Endodermal cell (in vitro differentiated cells): ENCODE measurements at regions not wholly inside any gene's neighbourhood (a gene's known extent, or its start where the extent isn't known, plus 50 kb on each side); places are given as distances from the start of the nearest gene placed in this dataset.

Experiments used
- DNase-seq: peaks from one replicate; pipeline ENCODE4 v3.0.0-alpha.2; 2017
- H3K27ac ChIP-seq: 2 replicates; pipeline ENCODE4 v1.5.1; 2013; ENCODE audit warnings: mild to moderate bottlenecking, low read depth, low read length, moderate library complexity
- H3K27me3 ChIP-seq: 2 replicates; pipeline ENCODE4 v1.6.1; 2013; ENCODE audit warnings: mild to moderate bottlenecking, low read length, moderate library complexity; ENCODE audit not compliant: insufficient read depth, control insufficient read depth, poor library complexity, severe bottlenecking
- H3K36me3 ChIP-seq: 2 replicates; pipeline ENCODE4 v1.7.0; 2013; ENCODE audit warnings: mild to moderate bottlenecking, low read length, moderate library complexity; ENCODE audit not compliant: control insufficient read depth, insufficient read depth
- H3K4me1 ChIP-seq: one replicate; pipeline ENCODE4 v1.7.0; 2013; ENCODE audit warnings: low read length; ENCODE audit not compliant: control insufficient read depth, insufficient read depth
- H3K4me3 ChIP-seq: 2 replicates; pipeline ENCODE4 v1.5.1; 2013; ENCODE audit warnings: mild to moderate bottlenecking, low read length, moderate library complexity
- H3K9ac ChIP-seq: 2 replicates; pipeline ENCODE4 v1.6.1; 2013; ENCODE audit warnings: mild to moderate bottlenecking, low read length, moderate library complexity; ENCODE audit not compliant: poor library complexity, severe bottlenecking; ENCODE audit errors: extremely low read depth
- H3K9me3 ChIP-seq: 2 replicates; pipeline ENCODE4 v1.6.1; 2013; ENCODE audit warnings: mild to moderate bottlenecking, low read length, moderate library complexity; ENCODE audit not compliant: control insufficient read depth
- H3K27ac Mint-ChIP-seq: 2 replicates; pipeline ENCODE4 v1.8.0; 2020; ENCODE audit warnings: mixed read lengths
- H3K27me3 Mint-ChIP-seq: 2 replicates; pipeline ENCODE4 v1.8.0; 2021; ENCODE audit warnings: mild to moderate bottlenecking, mixed read lengths; ENCODE audit not compliant: insufficient read depth
- H3K36me3 Mint-ChIP-seq: 2 replicates; pipeline ENCODE4 v1.8.0; 2020; ENCODE audit warnings: low read depth, mixed read lengths
- H3K4me1 Mint-ChIP-seq: 2 replicates; pipeline ENCODE4 v1.8.0; 2020; ENCODE audit warnings: mixed read lengths
- H3K4me3 Mint-ChIP-seq: 2 replicates; pipeline ENCODE4 v1.8.0; 2020; ENCODE audit warnings: mild to moderate bottlenecking, moderate library complexity, mixed read lengths
- H3K9me3 Mint-ChIP-seq: 2 replicates; pipeline ENCODE4 v1.8.0; 2020; ENCODE audit warnings: mild to moderate bottlenecking, mixed read lengths
- WGBS, 2 experiments: methylation state at CpG; one replicate each; pipeline versions ENCODE4 v1.1.5 to v1.1.7; 2013; ENCODE audit warnings: missing lambda C conversion rate in 2 of 2, mixed read lengths in 1 of 2; ENCODE audit not compliant: insufficient coverage in 1 of 2, insufficient read length in 1 of 2; 5-methylcytosine and 5-hydroxymethylcytosine counted together
- TF ChIP-seq, protein P1 (sequence below): fragments of 200-600 bp; sonication (generic); conservative IDR thresholded peaks from 2 replicates; pipeline ENCODE4 v1.5.0; 2021; ENCODE audit warnings: antibody characterized with exemption, mild to moderate bottlenecking

DNA sequence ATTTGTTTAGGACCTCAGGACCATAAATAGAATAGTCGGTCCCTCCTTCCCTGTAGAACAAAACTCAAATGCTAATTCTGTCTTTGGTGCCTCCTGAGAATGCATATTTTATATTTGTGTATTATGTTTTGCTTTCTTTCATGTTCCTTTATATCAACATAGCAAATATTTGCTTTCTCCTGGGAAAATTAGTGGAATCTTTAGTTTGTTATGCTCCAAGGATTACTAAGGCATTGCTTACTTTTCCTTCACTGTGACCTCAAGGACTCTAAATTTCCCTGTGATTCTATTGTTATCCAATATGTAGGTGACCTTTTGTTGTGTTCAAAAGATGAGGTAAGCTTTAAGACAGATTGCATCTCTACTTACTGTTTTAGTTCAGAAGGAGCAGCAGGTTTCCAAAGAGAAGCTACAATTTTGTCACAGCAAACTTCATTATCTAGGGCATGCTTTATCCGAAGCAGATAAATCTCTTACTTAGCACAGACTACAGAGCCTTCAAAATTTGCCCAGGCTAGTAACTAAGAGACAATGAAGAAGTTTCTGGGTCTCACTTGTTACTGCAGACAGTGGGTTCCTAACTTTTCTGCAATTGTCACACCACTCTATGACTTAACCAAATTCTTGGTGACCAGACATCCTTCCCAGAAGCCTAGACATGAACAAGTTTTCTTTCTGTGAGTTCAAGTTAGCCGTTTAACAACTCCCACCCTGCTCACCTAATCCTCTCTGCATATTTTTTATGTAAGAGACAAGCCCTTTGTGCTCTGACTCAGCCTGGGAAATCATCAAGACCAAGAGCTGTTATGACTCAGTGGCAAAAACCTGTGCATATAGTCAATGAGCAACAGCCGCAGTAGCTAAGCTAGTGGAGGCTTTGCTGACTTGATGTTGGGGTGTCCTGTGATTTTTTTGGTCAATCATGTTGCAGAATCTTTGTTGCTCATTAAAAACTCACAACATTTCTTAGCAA is 378.8 kb downstream of the QKI start:
- H3K27ac Mint-ChIP-seq, result no peak overlapping the region
- no peaks in the 10 kb centered on the region for H3K9me3 ChIP-seq
- peaks cover 10% of the 10 kb centered on the region for H3K4me1 Mint-ChIP-seq
- 0 to 65% methylated on average over 1 to 4 of the region's 4 CpGs for WGBS, 2 experiments
- no peak overlapping the region for H3K4me3 Mint-ChIP-seq
- H3K9me3 Mint-ChIP-seq, result no peaks in the 10 kb centered on the region
- H3K36me3 Mint-ChIP-seq, result no peaks in the 10 kb centered on the region
- no peaks in the 10 kb centered on the region for H3K4me1 ChIP-seq
- no peaks in the 10 kb centered on the region for H3K27me3 Mint-ChIP-seq
- H3K27me3 ChIP-seq, result no peaks in the 10 kb centered on the region
- H3K4me3 ChIP-seq, result no peak overlapping the region
- no peak overlapping the region for H3K9ac ChIP-seq
- no peaks in the 10 kb centered on the region for H3K36me3 ChIP-seq
- TF ChIP-seq, protein P1, sequence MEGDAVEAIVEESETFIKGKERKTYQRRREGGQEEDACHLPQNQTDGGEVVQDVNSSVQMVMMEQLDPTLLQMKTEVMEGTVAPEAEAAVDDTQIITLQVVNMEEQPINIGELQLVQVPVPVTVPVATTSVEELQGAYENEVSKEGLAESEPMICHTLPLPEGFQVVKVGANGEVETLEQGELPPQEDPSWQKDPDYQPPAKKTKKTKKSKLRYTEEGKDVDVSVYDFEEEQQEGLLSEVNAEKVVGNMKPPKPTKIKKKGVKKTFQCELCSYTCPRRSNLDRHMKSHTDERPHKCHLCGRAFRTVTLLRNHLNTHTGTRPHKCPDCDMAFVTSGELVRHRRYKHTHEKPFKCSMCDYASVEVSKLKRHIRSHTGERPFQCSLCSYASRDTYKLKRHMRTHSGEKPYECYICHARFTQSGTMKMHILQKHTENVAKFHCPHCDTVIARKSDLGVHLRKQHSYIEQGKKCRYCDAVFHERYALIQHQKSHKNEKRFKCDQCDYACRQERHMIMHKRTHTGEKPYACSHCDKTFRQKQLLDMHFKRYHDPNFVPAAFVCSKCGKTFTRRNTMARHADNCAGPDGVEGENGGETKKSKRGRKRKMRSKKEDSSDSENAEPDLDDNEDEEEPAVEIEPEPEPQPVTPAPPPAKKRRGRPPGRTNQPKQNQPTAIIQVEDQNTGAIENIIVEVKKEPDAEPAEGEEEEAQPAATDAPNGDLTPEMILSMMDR, result no peak
- DNase-seq, result no peak
- H3K27ac ChIP-seq, result no peak overlapping the region

DNA sequence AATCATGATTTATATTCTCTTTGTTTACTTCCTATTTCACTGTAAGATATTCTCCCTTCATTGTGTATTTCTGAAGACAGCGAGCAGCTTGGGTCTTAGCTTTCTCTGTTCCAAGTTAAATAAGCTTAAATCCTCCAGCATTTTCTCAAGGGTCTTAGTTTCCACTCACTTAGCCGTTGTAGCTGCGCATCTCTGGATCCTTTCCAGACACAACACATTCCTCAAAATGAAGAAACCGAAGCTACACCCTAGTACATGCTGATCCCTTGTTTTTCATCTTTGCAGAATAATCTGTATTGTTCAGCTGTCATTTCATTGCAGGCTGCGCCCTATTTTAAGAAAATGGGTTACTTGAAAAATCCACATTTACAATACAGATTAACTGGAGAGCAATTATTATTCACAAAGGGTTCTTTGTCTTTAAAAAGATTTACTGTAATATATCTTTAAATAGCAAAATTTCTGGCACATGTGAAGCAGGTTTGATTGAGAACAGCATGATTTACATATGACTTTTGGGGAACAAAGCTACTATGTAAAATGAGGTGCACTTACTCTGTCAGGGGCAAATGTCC is 375.8 kb downstream of the QKI start:
- H3K9ac ChIP-seq, result no peak overlapping the region
- H3K27ac ChIP-seq, result no peak overlapping the region
- no peak overlapping the region for H3K4me3 ChIP-seq
- Mint-ChIP-seq H3K27ac (no peak overlapping the region), H3K36me3 (no peaks in the 10 kb centered on the region), H3K27me3 (no peaks in the 10 kb centered on the region), H3K9me3 (no peaks in the 10 kb centered on the region), H3K4me3 (no peak overlapping the region), H3K4me1 (peaks cover 10% of the 10 kb centered on the region)
- WGBS, 2 experiments, result 91 to 100% methylated on average over 3 to 5 of the region's 5 CpGs
- TF ChIP-seq, protein P1, result no peak
- DNase-seq, result no peak
- no peaks in the 10 kb centered on the region for H3K36me3 ChIP-seq
- no peaks in the 10 kb centered on the region for H3K9me3 ChIP-seq
- H3K27me3 ChIP-seq, result no peaks in the 10 kb centered on the region
- no peaks in the 10 kb centered on the region for H3K4me1 ChIP-seq

DNA sequence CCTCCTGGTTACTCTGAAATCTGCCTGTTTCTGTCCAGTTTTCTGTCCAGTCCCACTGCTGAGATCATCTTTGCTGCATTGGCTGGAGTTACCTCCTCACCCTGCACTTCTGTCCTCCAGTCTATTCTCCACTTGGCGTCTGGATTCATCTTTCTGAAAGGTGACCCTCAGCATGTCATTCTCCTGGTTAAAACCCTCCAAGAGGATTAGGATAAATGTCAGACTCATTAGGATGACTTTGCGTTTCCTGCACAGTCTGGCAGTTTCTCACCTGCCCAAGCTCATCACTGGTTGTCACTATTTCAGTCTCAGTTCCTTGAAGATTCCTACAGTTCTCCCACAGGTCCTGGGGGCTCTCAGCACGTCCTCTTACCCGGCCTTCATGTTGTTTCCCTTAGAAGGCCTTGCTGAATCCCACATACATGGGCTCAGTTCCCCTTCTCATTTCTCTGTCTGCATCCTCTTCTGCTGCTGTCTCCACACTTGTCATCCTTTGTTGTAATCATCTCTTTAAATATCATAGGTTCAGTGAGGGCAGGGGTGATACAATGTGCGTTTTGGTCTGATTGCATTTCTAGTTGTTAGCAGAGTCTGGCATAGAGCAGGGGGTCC is 374.8 kb downstream of the QKI start:
- WGBS, 2 experiments, result 87 to 91% methylated on average over 3 to 5 of the region's 5 CpGs
- Mint-ChIP-seq H3K4me3 (no peak overlapping the region), H3K27ac (no peak overlapping the region)

More for the DNA sequence above, 374.8 kb downstream of the QKI start:
- Histone ChIP-seq H3K27me3 (no peaks in the 10 kb centered on the region), H3K27ac (no peak overlapping the region), H3K9ac (no peak overlapping the region), H3K36me3 (no peaks in the 10 kb centered on the region), H3K9me3 (no peaks in the 10 kb centered on the region), H3K4me3 (no peak overlapping the region), H3K4me1 (no peaks in the 10 kb centered on the region)
- no peaks in the 10 kb centered on the region for H3K9me3 Mint-ChIP-seq
- no peak for DNase-seq
- peaks cover 10% of the 10 kb centered on the region for H3K4me1 Mint-ChIP-seq
- TF ChIP-seq, protein P1, result no peak
- no peaks in the 10 kb centered on the region for H3K36me3 Mint-ChIP-seq
- H3K27me3 Mint-ChIP-seq, result no peaks in the 10 kb centered on the region
